Liver (tissue), 8 donors: ENCODE measurements at regions not wholly inside any gene's neighbourhood (a gene's known extent, or its start where the extent isn't known, plus 50 kb on each side); places are given as distances from the start of the nearest gene placed in this dataset.

Experiments used
- DNase-seq: peaks from one replicate; pipeline ENCODE4 v3.0.0-alpha.2; 2017; ENCODE audit warnings: low spot score
- H3K27ac ChIP-seq, 2 donors: one replicate each; pipeline ENCODE4 v1.7.0; 2013; ENCODE audit warnings: inconsistent platforms in 2 of 2, low read length in 2 of 2, control low read depth in 1 of 2, low read depth in 1 of 2, mild to moderate bottlenecking in 1 of 2
- H3K27me3 ChIP-seq, 4 donors: one replicate each; pipeline versions ENCODE4 v1.6.1 to v1.7.0; 2013; ENCODE audit warnings: low read length in 3 of 4, inconsistent platforms in 1 of 4, mild to moderate bottlenecking in 1 of 4, moderate library complexity in 1 of 4; ENCODE audit not compliant: control insufficient read depth in 4 of 4, insufficient read depth in 4 of 4
- H3K36me3 ChIP-seq, 4 donors: one replicate each; pipeline versions ENCODE4 v1.6.1 to v1.7.0; 2013; ENCODE audit warnings: low read length in 3 of 4, mild to moderate bottlenecking in 3 of 4, low read depth in 1 of 4, moderate library complexity in 1 of 4; ENCODE audit not compliant: control insufficient read depth in 4 of 4, insufficient read depth in 3 of 4
- H3K4me1 ChIP-seq, 4 donors: one replicate each; pipeline versions ENCODE4 v1.6.1 to v1.7.0; 2013; ENCODE audit warnings: low read length in 3 of 4, mild to moderate bottlenecking in 3 of 4, moderate library complexity in 1 of 4; ENCODE audit not compliant: control insufficient read depth in 4 of 4, insufficient read depth in 4 of 4
- H3K4me3 ChIP-seq, 3 donors: one replicate each; pipeline versions ENCODE4 v1.6.1 to v1.7.0; 2013; ENCODE audit warnings: low read length in 3 of 3, control low read depth in 1 of 3, low read depth in 1 of 3, mild to moderate bottlenecking in 1 of 3
- H3K9ac ChIP-seq, 2 donors: one replicate each; pipeline ENCODE4 v1.7.0; 2013; ENCODE audit warnings: low read length in 2 of 2, mild to moderate bottlenecking in 2 of 2, moderate library complexity in 2 of 2, control low read depth in 1 of 2, low read depth in 1 of 2
- H3K9me3 ChIP-seq, 4 donors: one replicate each; pipeline versions ENCODE4 v1.6.1 to v1.7.0; 2013; ENCODE audit warnings: low read length in 3 of 4; ENCODE audit not compliant: control insufficient read depth in 4 of 4
- EGR1 ChIP-seq, 2 donors: IDR thresholded peaks; 2 replicates each; pipeline ENCODE4 v1.6.1; 2016 to 2018; ENCODE audit warnings: antibody characterized with exemption in 2 of 2, low read depth in 2 of 2
- GABPA ChIP-seq, 2 donors: IDR thresholded peaks in 1 of 2; conservative IDR thresholded peaks in 1 of 2; 2 replicates each; pipeline ENCODE4 v1.6.1; 2016; ENCODE audit warnings: antibody characterized with exemption in 2 of 2, mild to moderate bottlenecking in 1 of 2, moderate library complexity in 1 of 2
- HNF4A ChIP-seq, 2 donors: conservative IDR thresholded peaks; 2 replicates each; pipeline ENCODE4 v1.6.1; 2016; ENCODE audit warnings: antibody characterized with exemption in 2 of 2, mild to moderate bottlenecking in 2 of 2
- RAD21 ChIP-seq, 2 donors: IDR thresholded peaks; 2 replicates each; pipeline ENCODE4 v1.6.1; 2016; ENCODE audit warnings: antibody characterized with exemption in 2 of 2, mild to moderate bottlenecking in 2 of 2
- SP1 ChIP-seq: IDR thresholded peaks from 2 replicates; pipeline ENCODE4 v1.6.1; 2018; ENCODE audit warnings: antibody characterized with exemption, mild to moderate bottlenecking
- TAF1 ChIP-seq: conservative IDR thresholded peaks from 2 replicates; pipeline ENCODE4 v1.6.1; 2016; ENCODE audit warnings: antibody characterized with exemption, mild to moderate bottlenecking
- YY1 ChIP-seq: IDR thresholded peaks from 2 replicates; pipeline ENCODE4 v1.6.1; 2016; ENCODE audit warnings: antibody characterized with exemption, mild to moderate bottlenecking
- WGBS: extraction: QIAGEN DNeasy Blood & Tissue Kit; methylation state at CpG from one replicate; pipeline ENCODE4 v1.1.7; 2013; 5-methylcytosine and 5-hydroxymethylcytosine counted together
- TF ChIP-seq, protein P1 (sequence below): fragments of 150-350 bp; IDR thresholded peaks from 2 replicates; pipeline ENCODE4 v1.5.1; 2017; ENCODE audit warnings: improper control_type of control experiment, low read depth, low read length; ENCODE audit not compliant: missing input control
- TF ChIP-seq, protein P2 (sequence below): IDR thresholded peaks from 2 replicates; pipeline ENCODE4 v1.6.1; 2016; ENCODE audit warnings: antibody characterized with exemption
- TF ChIP-seq, protein P3 (sequence below): IDR thresholded peaks from 2 replicates; pipeline ENCODE4 v1.6.1; 2016; ENCODE audit warnings: antibody characterized with exemption, mild to moderate bottlenecking
- donor health status: healthy.
- donor health status: healthy.
- donor health status: healthy.
- donor health status: healthy.
- donor health status: healthy.

- Histone ChIP-seq H3K4me3 (no peak overlapping the region), H3K9me3 (no peaks in the 10 kb centered on the region), H3K27ac (no peak overlapping the region), H3K9ac (no peak overlapping the region), H3K4me1 (no peaks in the 10 kb centered on the region), H3K27me3 (no peaks in the 10 kb centered on the region), H3K36me3 (no peaks in the 10 kb centered on the region)
- 74% methylated on average over 6 of the region's 6 CpGs for WGBS
- no peak for DNase-seq
- no peak for TF ChIP-seq HNF4A (conservative IDR thresholded peaks at IDR 0.05)
- no peak for TF ChIP-seq EGR1 (IDR thresholded peaks at IDR 0.05; ENCODE audit: low read depth in 2 of 2)
- TF ChIP-seq, protein P1, sequence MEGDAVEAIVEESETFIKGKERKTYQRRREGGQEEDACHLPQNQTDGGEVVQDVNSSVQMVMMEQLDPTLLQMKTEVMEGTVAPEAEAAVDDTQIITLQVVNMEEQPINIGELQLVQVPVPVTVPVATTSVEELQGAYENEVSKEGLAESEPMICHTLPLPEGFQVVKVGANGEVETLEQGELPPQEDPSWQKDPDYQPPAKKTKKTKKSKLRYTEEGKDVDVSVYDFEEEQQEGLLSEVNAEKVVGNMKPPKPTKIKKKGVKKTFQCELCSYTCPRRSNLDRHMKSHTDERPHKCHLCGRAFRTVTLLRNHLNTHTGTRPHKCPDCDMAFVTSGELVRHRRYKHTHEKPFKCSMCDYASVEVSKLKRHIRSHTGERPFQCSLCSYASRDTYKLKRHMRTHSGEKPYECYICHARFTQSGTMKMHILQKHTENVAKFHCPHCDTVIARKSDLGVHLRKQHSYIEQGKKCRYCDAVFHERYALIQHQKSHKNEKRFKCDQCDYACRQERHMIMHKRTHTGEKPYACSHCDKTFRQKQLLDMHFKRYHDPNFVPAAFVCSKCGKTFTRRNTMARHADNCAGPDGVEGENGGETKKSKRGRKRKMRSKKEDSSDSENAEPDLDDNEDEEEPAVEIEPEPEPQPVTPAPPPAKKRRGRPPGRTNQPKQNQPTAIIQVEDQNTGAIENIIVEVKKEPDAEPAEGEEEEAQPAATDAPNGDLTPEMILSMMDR, result no peak
Measured at GRCh38 chr4:81538716-81539427, 67.2 kb upstream of the RASGEF1B start.

DNA sequence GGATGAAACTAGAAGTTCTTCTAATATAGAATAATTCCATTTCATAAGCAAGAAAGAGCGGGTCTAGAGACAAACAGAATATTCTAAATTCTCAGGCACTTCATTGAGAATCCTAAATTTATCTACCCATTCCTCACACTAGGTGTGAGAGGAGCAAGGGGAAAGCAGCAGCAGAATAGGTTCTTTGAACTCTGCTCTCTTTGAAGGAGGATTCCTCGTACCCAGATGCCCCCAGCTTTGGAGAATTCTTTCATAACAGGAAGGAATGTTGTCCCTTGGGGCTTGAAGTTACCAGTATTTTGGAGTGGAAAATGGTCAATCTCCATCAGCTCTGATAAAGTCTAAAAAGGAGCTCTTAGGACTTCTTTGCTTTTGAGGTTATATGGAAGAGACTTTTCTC lies 59.7 kb upstream of the RASGEF1B start:
- no peaks in the 10 kb centered on the region for H3K4me1 ChIP-seq
- no peak for DNase-seq
- H3K9ac ChIP-seq, result no peak overlapping the region
- no peak overlapping the region for H3K4me3 ChIP-seq
- H3K36me3 ChIP-seq, result no peaks in the 10 kb centered on the region
- TF ChIP-seq, protein P2, sequence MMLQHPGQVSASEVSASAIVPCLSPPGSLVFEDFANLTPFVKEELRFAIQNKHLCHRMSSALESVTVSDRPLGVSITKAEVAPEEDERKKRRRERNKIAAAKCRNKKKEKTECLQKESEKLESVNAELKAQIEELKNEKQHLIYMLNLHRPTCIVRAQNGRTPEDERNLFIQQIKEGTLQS, result no peak
- TF ChIP-seq, protein P1, result no peak
- TF ChIP-seq, protein P3, sequence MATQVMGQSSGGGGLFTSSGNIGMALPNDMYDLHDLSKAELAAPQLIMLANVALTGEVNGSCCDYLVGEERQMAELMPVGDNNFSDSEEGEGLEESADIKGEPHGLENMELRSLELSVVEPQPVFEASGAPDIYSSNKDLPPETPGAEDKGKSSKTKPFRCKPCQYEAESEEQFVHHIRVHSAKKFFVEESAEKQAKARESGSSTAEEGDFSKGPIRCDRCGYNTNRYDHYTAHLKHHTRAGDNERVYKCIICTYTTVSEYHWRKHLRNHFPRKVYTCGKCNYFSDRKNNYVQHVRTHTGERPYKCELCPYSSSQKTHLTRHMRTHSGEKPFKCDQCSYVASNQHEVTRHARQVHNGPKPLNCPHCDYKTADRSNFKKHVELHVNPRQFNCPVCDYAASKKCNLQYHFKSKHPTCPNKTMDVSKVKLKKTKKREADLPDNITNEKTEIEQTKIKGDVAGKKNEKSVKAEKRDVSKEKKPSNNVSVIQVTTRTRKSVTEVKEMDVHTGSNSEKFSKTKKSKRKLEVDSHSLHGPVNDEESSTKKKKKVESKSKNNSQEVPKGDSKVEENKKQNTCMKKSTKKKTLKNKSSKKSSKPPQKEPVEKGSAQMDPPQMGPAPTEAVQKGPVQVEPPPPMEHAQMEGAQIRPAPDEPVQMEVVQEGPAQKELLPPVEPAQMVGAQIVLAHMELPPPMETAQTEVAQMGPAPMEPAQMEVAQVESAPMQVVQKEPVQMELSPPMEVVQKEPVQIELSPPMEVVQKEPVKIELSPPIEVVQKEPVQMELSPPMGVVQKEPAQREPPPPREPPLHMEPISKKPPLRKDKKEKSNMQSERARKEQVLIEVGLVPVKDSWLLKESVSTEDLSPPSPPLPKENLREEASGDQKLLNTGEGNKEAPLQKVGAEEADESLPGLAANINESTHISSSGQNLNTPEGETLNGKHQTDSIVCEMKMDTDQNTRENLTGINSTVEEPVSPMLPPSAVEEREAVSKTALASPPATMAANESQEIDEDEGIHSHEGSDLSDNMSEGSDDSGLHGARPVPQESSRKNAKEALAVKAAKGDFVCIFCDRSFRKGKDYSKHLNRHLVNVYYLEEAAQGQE, result no peak
- TF ChIP-seq TAF1 (no peak), GABPA (IDR thresholded peaks at IDR 0.05 in 1 of 2, conservative IDR thresholded peaks at IDR 0.05 in 1 of 2) (no peak), SP1 (no peak), YY1 (no peak), RAD21 (IDR thresholded peaks at IDR 0.05) (no peak), EGR1 (IDR thresholded peaks at IDR 0.05; ENCODE audit: low read depth in 2 of 2) (no peak)
- no peak overlapping the region for H3K27ac ChIP-seq
- H3K27me3 ChIP-seq, result no peaks in the 10 kb centered on the region
- H3K9me3 ChIP-seq, result no peaks in the 10 kb centered on the region
- 70% methylated on average over 2 of the region's 2 CpGs for WGBS
